HepG2 (cell line): ENCODE measurements at regions not wholly inside any gene's neighbourhood (a gene's known extent, or its start where the extent isn't known, plus 50 kb on each side); places are given as distances from the start of the nearest gene placed in this dataset.

ENCODE experiments used
- ATAC-seq: fragments of 200-7000 bp; cut with Tn5 transposase; 3 replicates; pipeline ENCODE4 v1.9.1; 2020; ENCODE audit warnings: mild to moderate bottlenecking, moderate library complexity
- BruUV-seq: library from RNA; stranded (reverse); fragments of 400-500 nt; replicated peaks from 2 replicates; lab custom pipeline; 2021; lab: Mats Ljungman, UMichigan
- CTCF ChIA-PET: fragments of 300-600 bp; formaldehyde crosslinking; extraction: SDS; loops from one replicate; lab custom pipeline; 2021; ENCODE audit warnings: low total read pairs, inconsistent platforms, low intra/inter-chr PET ratio; lab: Yijun Ruan, JAX
- POLR2A ChIA-PET: fragments of 350-600 bp; sonication (Branson Sonifier 250); formaldehyde crosslinking; loops from one replicate; lab custom pipeline; 2020; ENCODE audit warnings: antibody characterized with exemption, inconsistent platforms; lab: Yijun Ruan, JAX
- DNase-seq: peaks from one replicate; pipeline ENCODE4 v3.0.0-alpha.2; 2015; ENCODE audit warnings: low spot score
- FAIRE-seq: peaks from 3 replicates; lab custom pipeline; 2011; peaks lifted over from hg19 to GRCh38; lab: Jason Lieb, UNC
- H2AFZ ChIP-seq: one replicate; pipeline ENCODE4 v1.6.1; 2011; ENCODE audit warnings: low read length, inconsistent platforms
- H3K27ac ChIP-seq: fragments of 300-600 bp; 3 replicates; pipeline ENCODE4 v1.8.0; 2011; ENCODE audit warnings: mixed run types, mild to moderate bottlenecking, mixed read lengths, low read length, inconsistent platforms; ENCODE audit not compliant: insufficient read depth; ENCODE audit errors: extremely low read length
- H3K27me3 ChIP-seq, 2 experiments: fragments of 200-600 bp in 1 of 2; 2 replicates in 1 of 2; 3 replicates in 1 of 2; pipeline versions ENCODE4 v1.6.0 to v1.8.0; 2011; ENCODE audit warnings: low read length in 2 of 2, mild to moderate bottlenecking in 2 of 2, moderate library complexity in 2 of 2, inconsistent platforms in 1 of 2; ENCODE audit not compliant: insufficient read depth in 2 of 2, control insufficient read depth in 1 of 2
- H3K36me3 ChIP-seq, 2 experiments: fragments of 200-600 bp in 1 of 2; replicated peaks in 1 of 2; 2 replicates in 1 of 2; 3 replicates in 1 of 2; pipeline versions ENCODE4 v1.5.1 to v1.8.0; 2011; ENCODE audit warnings: low read length in 2 of 2, inconsistent platforms in 1 of 2; ENCODE audit not compliant: insufficient read depth in 2 of 2, control insufficient read depth in 1 of 2
- H3K4me1 ChIP-seq: 2 replicates; pipeline ENCODE4 v1.5.1; 2012; ENCODE audit warnings: low read length, inconsistent platforms; ENCODE audit not compliant: insufficient read depth
- H3K4me2 ChIP-seq: 2 replicates; pipeline ENCODE4 v1.6.0; 2011; ENCODE audit warnings: low read depth, low read length, inconsistent platforms
- H3K4me3 ChIP-seq, 3 experiments: fragments of 200-600 bp in 1 of 3; sonication (generic), shearing (Covaris generic) in 1 of 3; replicated peaks in 1 of 3; 2 replicates each; pipeline ENCODE4 v1.5.1; 2011 to 2016; ENCODE audit warnings: low read length in 3 of 3, inconsistent platforms in 2 of 3, low read depth in 2 of 3, mild to moderate bottlenecking in 2 of 3, control low read depth in 1 of 3, mixed read lengths in 1 of 3; ENCODE audit not compliant: insufficient read depth in 1 of 3
- H3K79me2 ChIP-seq: one replicate; pipeline ENCODE4 v1.6.1; 2011; ENCODE audit warnings: low read length, inconsistent platforms; ENCODE audit not compliant: insufficient read depth
- H3K9ac ChIP-seq: 2 replicates; pipeline ENCODE4 v1.6.0; 2011; ENCODE audit warnings: mild to moderate bottlenecking, low read depth, low read length, inconsistent platforms; ENCODE audit not compliant: insufficient read depth
- H3K9me3 ChIP-seq: 2 replicates; pipeline ENCODE4 v1.5.1; 2012; ENCODE audit warnings: mild to moderate bottlenecking, low read length
- H4K20me1 ChIP-seq: 2 replicates; pipeline ENCODE4 v1.6.0; 2011; ENCODE audit warnings: inconsistent platforms, mild to moderate bottlenecking, low read length, moderate library complexity; ENCODE audit not compliant: insufficient read depth
- CCDC6 ChIP-seq: sonication (generic); formaldehyde crosslinking; IDR thresholded peaks from 2 replicates; pipeline ENCODE4 v1.8.1; 2022; ENCODE audit warnings: mild to moderate bottlenecking, missing genetic modification reagents, moderate library complexity
- HDAC6 ChIP-seq: fragments of 200-600 bp; sonication (generic); IDR thresholded peaks from 2 replicates; pipeline ENCODE4 v1.7.0; 2017; ENCODE audit warnings: mild to moderate bottlenecking, antibody characterized with exemption, low read length, low read depth
- HES4 ChIP-seq: sonication (generic); formaldehyde crosslinking; IDR thresholded peaks from 2 replicates; pipeline ENCODE4 v1.9.0; 2021; ENCODE audit warnings: mild to moderate bottlenecking, missing genetic modification reagents, borderline replicate concordance
- JDP2 ChIP-seq: sonication (generic); formaldehyde crosslinking; IDR thresholded peaks from 2 replicates; pipeline ENCODE4 v1.8.1; 2022; ENCODE audit warnings: missing genetic modification reagents, borderline replicate concordance
- KAT7 ChIP-seq: IDR thresholded peaks from 2 replicates; pipeline ENCODE4 v1.6.1; 2018; ENCODE audit warnings: borderline replicate concordance, missing compliant biosample characterization
- KLF11 ChIP-seq: IDR thresholded peaks from 2 replicates; pipeline ENCODE4 v1.6.1; 2016; ENCODE audit warnings: missing compliant biosample characterization
- MXI1 ChIP-seq: IDR thresholded peaks from 3 replicates; pipeline ENCODE4 v1.6.1; 2012; ENCODE audit warnings: low read depth, low read length, inconsistent platforms, borderline replicate concordance
- NR2F6 ChIP-seq, 2 experiments: IDR thresholded peaks; 2 replicates each; pipeline ENCODE4 v1.6.1; 2016; ENCODE audit warnings: antibody characterized with exemption in 1 of 2, mild to moderate bottlenecking in 1 of 2
- NRL ChIP-seq: sonication (generic); formaldehyde crosslinking; IDR thresholded peaks from 2 replicates; pipeline ENCODE4 v1.5.0; 2020; ENCODE audit warnings: missing genetic modification reagents, mild to moderate bottlenecking, moderate library complexity, borderline replicate concordance
- SRSF9 ChIP-seq: fragments of 200-400 bp; formaldehyde crosslinking; IDR thresholded peaks from 2 replicates; pipeline ENCODE4 v1.6.1; 2018; ENCODE audit warnings: borderline replicate concordance, mild to moderate bottlenecking, low read depth, low read length; ENCODE audit not compliant: insufficient read depth, poor library complexity, severe bottlenecking
- ZBTB25 ChIP-seq: IDR thresholded peaks from 2 replicates; pipeline ENCODE4 v1.6.1; 2018; ENCODE audit warnings: missing genetic modification reagents
- ZFYVE20 ChIP-seq: sonication (generic); formaldehyde crosslinking; IDR thresholded peaks from 2 replicates; pipeline ENCODE4 v1.8.0; 2023; ENCODE audit warnings: low read depth, mild to moderate bottlenecking, moderate library complexity, missing genetic modification reagents, borderline replicate concordance
- ZMYM4 ChIP-seq: sonication (generic); formaldehyde crosslinking; IDR thresholded peaks from 2 replicates; pipeline ENCODE4 v1.8.1; 2023; ENCODE audit warnings: mild to moderate bottlenecking, missing genetic modification reagents
- ZNF121 ChIP-seq: sonication (generic); formaldehyde crosslinking; IDR thresholded peaks from 2 replicates; pipeline ENCODE4 v1.5.0; 2020; ENCODE audit warnings: mild to moderate bottlenecking, missing genetic modification reagents
- ZNF282 ChIP-seq: fragments of 450-650 bp; IDR thresholded peaks from 2 replicates; pipeline ENCODE4 v1.6.1; 2018; ENCODE audit not compliant: partially characterized antibody
- ZNF597 ChIP-seq: sonication (generic); formaldehyde crosslinking; IDR thresholded peaks from 2 replicates; pipeline ENCODE4 v1.5.0; 2020; ENCODE audit warnings: missing genetic modification reagents
- WGBS: methylation state at CpG from one replicate; pipeline ENCODE4 v1.1.6; 2017; ENCODE audit warnings: low lambda C conversion rate; 5-methylcytosine and 5-hydroxymethylcytosine counted together
- in situ Hi-C: cut with HindIII; loops from 2 replicates; pipeline ENCODE4 v1.10.0; 2017; ENCODE audit warnings: low pct_unique_long_range_greater_than_20kb; ENCODE audit not compliant: extremely low pct_ligation_motif_present
- intact Hi-C: fragments of 100-400 bp; cut with micrococcal nuclease; formaldehyde crosslinking; loops from one replicate; pipeline ENCODE4 v1.10.0; 2022; ENCODE audit not compliant: unreplicated experiment
- TF ChIP-seq, protein P1 (sequence below): IDR thresholded peaks from 2 replicates; pipeline ENCODE4 v1.6.1; 2016; ENCODE audit warnings: low read depth

- no peak for FAIRE-seq
- 98% methylated on average over 2 of the region's 2 CpGs for WGBS
- POLR2A ChIA-PET, result no interaction called here
Observed at GRCh38 chr14:75371297-75371696, 56.5 kb upstream of the JDP2 start.

DNA sequence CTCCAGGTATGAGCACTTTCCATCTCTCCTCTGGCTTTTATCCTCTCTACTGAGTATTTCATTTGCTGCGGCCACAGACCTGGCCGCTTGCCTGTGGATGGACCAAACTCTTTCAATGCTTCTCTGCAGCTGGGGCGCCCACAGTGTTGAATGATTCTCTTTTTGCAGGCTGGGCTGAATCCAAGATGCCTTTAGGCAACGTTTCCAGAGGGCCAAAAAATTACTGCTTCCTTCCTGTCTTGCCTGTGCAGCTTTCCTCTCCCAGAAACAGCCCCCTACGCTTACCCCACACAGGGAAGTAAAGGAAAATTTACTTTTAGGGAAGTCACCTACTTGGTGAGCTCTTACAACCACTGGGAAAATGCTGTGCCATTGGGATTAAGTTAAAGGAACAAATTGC, 55.6 kb upstream of the JDP2 start:
- Histone ChIP-seq H3K9ac (no peak overlapping the region), H4K20me1 (no peaks in the 10 kb centered on the region), H3K4me3 (no peak overlapping the region), H3K9me3 (no peaks in the 10 kb centered on the region), H3K36me3 (no peaks in the 10 kb centered on the region), H3K27me3 (peaks cover 0 to 2% of the 10 kb centered on the region in 2 experiments; a peak in 1 of 5 replicates), H3K27ac (no peak overlapping the region), H3K4me2 (no peak overlapping the region), H3K4me1 (no peaks in the 10 kb centered on the region), H3K79me2 (no peaks in the 10 kb centered on the region), H2AFZ (no peak overlapping the region)
- ATAC-seq (no peak), FAIRE-seq (no peak), DNase-seq (no peak)
- no TSS peak for BruUV-seq
- intact Hi-C loops (no loop called here), in situ Hi-C loops (no loop called here)
- WGBS, result 47% methylated on average over 5 of the region's 5 CpGs
- CTCF ChIA-PET, result no interaction called here
- POLR2A ChIA-PET, result no interaction called here
- no peak for TF ChIP-seq ZBTB25 (CRISPR knock-in tag)
- TF ChIP-seq, protein P1, sequence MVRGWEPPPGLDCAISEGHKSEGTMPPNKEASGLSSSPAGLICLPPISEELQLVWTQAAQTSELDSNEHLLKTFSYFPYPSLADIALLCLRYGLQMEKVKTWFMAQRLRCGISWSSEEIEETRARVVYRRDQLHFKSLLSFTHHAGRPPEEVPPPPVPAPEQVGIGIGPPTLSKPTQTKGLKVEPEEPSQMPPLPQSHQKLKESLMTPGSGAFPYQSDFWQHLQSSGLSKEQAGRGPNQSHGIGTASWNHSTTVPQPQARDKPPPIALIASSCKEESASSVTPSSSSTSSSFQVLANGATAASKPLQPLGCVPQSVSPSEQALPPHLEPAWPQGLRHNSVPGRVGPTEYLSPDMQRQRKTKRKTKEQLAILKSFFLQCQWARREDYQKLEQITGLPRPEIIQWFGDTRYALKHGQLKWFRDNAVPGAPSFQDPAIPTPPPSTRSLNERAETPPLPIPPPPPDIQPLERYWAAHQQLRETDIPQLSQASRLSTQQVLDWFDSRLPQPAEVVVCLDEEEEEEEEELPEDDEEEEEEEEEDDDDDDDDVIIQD (CRISPR knock-in tag), result no peak
- TF ChIP-seq MXI1, result no peak
- TF ChIP-seq ZNF597 (CRISPR knock-in tag), result no peak
- TF ChIP-seq NR2F6 (IDR thresholded peaks at IDR 0.05), result no peak
- no peak for TF ChIP-seq NR2F6 (CRISPR knock-in tag; IDR thresholded peaks at IDR 0.05)
- TF ChIP-seq KAT7 (CRISPR knock-in tag), result no peak
- TF ChIP-seq HES4 (CRISPR knock-in tag), result no peak
- no peak for TF ChIP-seq ZNF121
- TF ChIP-seq ZMYM4, result no peak
- no peak for TF ChIP-seq HDAC6
- no peak for TF ChIP-seq KLF11 (CRISPR knock-in tag)

More at GRCh38 chr14:75371297-75371696, 56.5 kb upstream of the JDP2 start:
- H3K27me3 ChIP-seq, result peaks cover 0 to 2% of the 10 kb centered on the region in 2 experiments; a peak in 1 of 5 replicates
- TF ChIP-seq NRL (no peak), JDP2 (CRISPR knock-in tag) (no peak), CCDC6 (CRISPR knock-in tag) (no peak), ZNF282 (no peak), SRSF9 (no peak), ZFYVE20 (no peak)
- no peaks in the 10 kb centered on the region for H3K9me3 ChIP-seq
- H3K79me2 ChIP-seq, result no peaks in the 10 kb centered on the region
- in situ Hi-C loops (no loop called here), intact Hi-C loops (no loop called here)
- no peaks in the 10 kb centered on the region for H3K36me3 ChIP-seq
- CTCF ChIA-PET, result no interaction called here
- H3K4me3 ChIP-seq, result no peak overlapping the region
- no peak overlapping the region for H3K9ac ChIP-seq
- H3K4me1 ChIP-seq, result no peaks in the 10 kb centered on the region
- no peak overlapping the region for H2AFZ ChIP-seq
- no peaks in the 10 kb centered on the region for H4K20me1 ChIP-seq
- DNase-seq (no peak), ATAC-seq (no peak)
- no peak overlapping the region for H3K4me2 ChIP-seq
- no peak overlapping the region for H3K27ac ChIP-seq
- no TSS peak for BruUV-seq
